Gastroesophageal sphincter (tissue), 4 donors: ENCODE measurements at regions not wholly inside any gene's neighbourhood (a gene's known extent, or its start where the extent isn't known, plus 50 kb on each side); places are given as distances from the start of the nearest gene placed in this dataset.

Source experiments
- ATAC-seq: fragments of 150-250 bp; one replicate; pipeline ENCODE4 v1.9.1; 2016; ENCODE audit warnings: mild to moderate bottlenecking, moderate library complexity
- H3K27ac ChIP-seq, 4 donors: fragments of 200-600 bp; sonication (generic) in 3 of 4; 1 replicate in 3 of 4; 2 replicates in 1 of 4; pipeline ENCODE4 v1.5.1; 2016 to 2019
- H3K27me3 ChIP-seq: fragments of 200-600 bp; sonication (generic); one replicate; pipeline ENCODE4 v1.5.1; 2019
- H3K36me3 ChIP-seq, 2 donors: fragments of 200-600 bp; sonication (generic); one replicate each; pipeline ENCODE4 v1.5.1; 2019; ENCODE audit warnings: control low read depth in 1 of 2
- H3K4me1 ChIP-seq, 3 donors: fragments of 200-600 bp; sonication (generic); 1 replicate in 2 of 3; 2 replicates in 1 of 3; pipeline ENCODE4 v1.5.1; 2016 to 2019; ENCODE audit warnings: control low read depth in 2 of 3
- H3K4me3 ChIP-seq, 2 donors: fragments of 200-600 bp; sonication (generic); one replicate each; pipeline ENCODE4 v1.5.1; 2019; ENCODE audit warnings: mild to moderate bottlenecking in 1 of 2, moderate library complexity in 1 of 2
- H3K9me3 ChIP-seq, 3 donors: fragments of 200-600 bp; sonication (generic); one replicate each; pipeline ENCODE4 v1.5.1; 2017 to 2019; ENCODE audit warnings: control low read depth in 2 of 3
- EP300 ChIP-seq: sonication (generic); formaldehyde crosslinking; IDR thresholded peaks from one replicate; pipeline ENCODE4 v1.6.1; 2017; ENCODE audit warnings: antibody characterized with exemption, mild to moderate bottlenecking
- POLR2A ChIP-seq, 2 donors: fragments of 450-650 bp; IDR thresholded peaks; one replicate each; pipeline ENCODE4 v1.6.1; 2017; ENCODE audit warnings: antibody characterized with exemption in 2 of 2, mild to moderate bottlenecking in 2 of 2, moderate library complexity in 1 of 2
- POLR2AphosphoS5 ChIP-seq: sonication (generic); formaldehyde crosslinking; IDR thresholded peaks from one replicate; pipeline ENCODE4 v1.6.1; 2017; ENCODE audit warnings: antibody characterized with exemption
- WGBS, 2 donors: methylation state at CpG; one replicate each; pipeline ENCODE4 v1.1.5; 2018; ENCODE audit warnings: low coverage in 1 of 2; 5-methylcytosine and 5-hydroxymethylcytosine counted together
- TF ChIP-seq, protein P1 (sequence below), 4 experiments: fragments of 200-600 bp in 2 of 4; fragments of 450-650 bp in 2 of 4; sonication (generic) in 1 of 4; IDR thresholded peaks; one replicate each; pipeline ENCODE4 v1.5.1; 2017 to 2019; ENCODE audit warnings: antibody characterized with exemption in 4 of 4, mild to moderate bottlenecking in 2 of 4, moderate library complexity in 2 of 4

DNA sequence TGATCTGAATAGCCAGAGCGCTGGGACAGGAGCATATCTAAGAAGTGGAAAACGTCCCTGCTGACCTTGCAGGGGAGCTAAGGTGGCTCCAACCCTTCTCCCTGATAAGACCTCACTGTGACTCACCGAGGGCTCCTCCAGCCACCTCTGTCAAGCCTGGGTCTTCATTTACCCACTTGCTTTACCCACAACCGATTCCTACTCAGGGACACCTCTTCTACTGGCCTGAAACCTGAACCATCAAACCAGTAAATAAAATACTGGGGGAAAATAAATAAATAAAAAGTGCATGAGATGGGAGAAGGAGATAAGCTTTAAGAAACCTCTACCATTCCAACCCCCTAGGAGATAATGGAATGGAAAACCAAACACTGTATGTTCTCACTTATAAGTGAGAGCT lies 80.2 kb upstream of the ALOX12 start:
- H3K27me3 ChIP-seq: peaks cover 36% of the 10 kb centered on the region
- ATAC-seq: no peak
- H3K9me3 ChIP-seq: no peaks in the 10 kb centered on the region
- WGBS, 2 donors: 64% methylated on average over 4 of the region's 4 CpGs; no CpG with 5 or more reads in 1 of the 2 donors
- no peak for TF ChIP-seq POLR2A (IDR thresholded peaks at IDR 0.05)
- TF ChIP-seq, protein P1, sequence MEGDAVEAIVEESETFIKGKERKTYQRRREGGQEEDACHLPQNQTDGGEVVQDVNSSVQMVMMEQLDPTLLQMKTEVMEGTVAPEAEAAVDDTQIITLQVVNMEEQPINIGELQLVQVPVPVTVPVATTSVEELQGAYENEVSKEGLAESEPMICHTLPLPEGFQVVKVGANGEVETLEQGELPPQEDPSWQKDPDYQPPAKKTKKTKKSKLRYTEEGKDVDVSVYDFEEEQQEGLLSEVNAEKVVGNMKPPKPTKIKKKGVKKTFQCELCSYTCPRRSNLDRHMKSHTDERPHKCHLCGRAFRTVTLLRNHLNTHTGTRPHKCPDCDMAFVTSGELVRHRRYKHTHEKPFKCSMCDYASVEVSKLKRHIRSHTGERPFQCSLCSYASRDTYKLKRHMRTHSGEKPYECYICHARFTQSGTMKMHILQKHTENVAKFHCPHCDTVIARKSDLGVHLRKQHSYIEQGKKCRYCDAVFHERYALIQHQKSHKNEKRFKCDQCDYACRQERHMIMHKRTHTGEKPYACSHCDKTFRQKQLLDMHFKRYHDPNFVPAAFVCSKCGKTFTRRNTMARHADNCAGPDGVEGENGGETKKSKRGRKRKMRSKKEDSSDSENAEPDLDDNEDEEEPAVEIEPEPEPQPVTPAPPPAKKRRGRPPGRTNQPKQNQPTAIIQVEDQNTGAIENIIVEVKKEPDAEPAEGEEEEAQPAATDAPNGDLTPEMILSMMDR (IDR thresholded peaks at IDR 0.05): no peak
- no peak for TF ChIP-seq EP300
- no peak for TF ChIP-seq POLR2AphosphoS5
- H3K4me1 ChIP-seq: peaks cover 0 to 10% (median 3%) of the 10 kb centered on the region in 3 donors
- H3K36me3 ChIP-seq: no peaks in the 10 kb centered on the region
- H3K27ac ChIP-seq: no peak overlapping the region
- no peak overlapping the region for H3K4me3 ChIP-seq

DNA sequence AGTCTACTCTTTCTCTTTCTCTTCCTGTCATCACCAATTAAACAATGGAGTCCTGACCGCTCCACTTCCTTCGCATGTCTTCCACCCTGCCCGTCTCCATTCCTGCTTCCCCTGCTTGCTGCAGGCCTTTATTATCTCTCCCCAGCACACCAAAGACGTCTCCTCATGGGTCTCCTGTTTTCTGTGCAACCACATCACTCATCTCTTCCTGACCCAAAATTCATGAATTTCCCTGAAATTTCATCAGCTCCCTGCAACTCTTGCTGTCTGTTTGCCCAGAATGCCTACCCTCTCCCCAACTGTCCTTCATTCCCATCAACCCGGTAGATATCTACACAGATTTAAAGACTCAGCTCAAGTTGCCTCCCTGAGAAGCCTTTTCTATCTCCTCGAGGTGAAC lies 76.7 kb upstream of the ALOX12 start:
- Histone ChIP-seq H3K27ac (no peak overlapping the region), H3K36me3 (no peaks in the 10 kb centered on the region), H3K4me1 (peaks cover 0 to 3% (median 1%) of the 10 kb centered on the region in 3 donors), H3K9me3 (no peaks in the 10 kb centered on the region), H3K4me3 (no peak overlapping the region), H3K27me3 (peaks cover 34% of the 10 kb centered on the region)
- TF ChIP-seq EP300 (no peak), POLR2A (IDR thresholded peaks at IDR 0.05) (no peak), POLR2AphosphoS5 (no peak)
- TF ChIP-seq, protein P1 (IDR thresholded peaks at IDR 0.05): no peak
- ATAC-seq: no peak
- 68 to 76% methylated on average over 6 of the region's 6 CpGs for WGBS, 2 donors

DNA sequence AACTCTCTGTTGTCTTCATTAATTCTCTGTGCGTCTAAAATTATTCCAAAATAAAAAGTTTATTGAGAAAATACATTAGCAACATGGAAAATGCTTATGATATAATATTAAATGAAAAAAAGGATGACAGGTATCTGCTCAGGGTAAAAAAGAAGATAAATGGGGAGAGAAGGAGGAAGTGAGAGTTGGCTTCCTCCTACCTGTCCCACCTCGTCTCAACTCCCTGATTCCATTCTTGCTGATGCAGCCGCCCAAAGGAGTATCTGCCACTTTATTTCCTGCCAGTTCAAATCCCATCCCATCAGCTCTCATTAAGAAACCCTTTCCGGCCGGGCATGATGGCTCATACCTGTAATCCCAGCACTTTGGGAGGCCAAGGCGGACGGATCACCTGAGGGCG lies 72.5 kb upstream of the ALOX12 start:
- peaks cover 7% of the 10 kb centered on the region for H3K27me3 ChIP-seq
- no peak for TF ChIP-seq EP300
- no peak for TF ChIP-seq POLR2AphosphoS5
- no peak for TF ChIP-seq POLR2A (IDR thresholded peaks at IDR 0.05)
- H3K4me1 ChIP-seq: no peaks in the 10 kb centered on the region
- ATAC-seq: no peak
- no peak overlapping the region for H3K27ac ChIP-seq
- 61 to 74% methylated on average over 5 of the region's 8 CpGs for WGBS, 2 donors
- no peaks in the 10 kb centered on the region for H3K36me3 ChIP-seq
- no peak overlapping the region for H3K4me3 ChIP-seq
- H3K9me3 ChIP-seq: no peaks in the 10 kb centered on the region

DNA sequence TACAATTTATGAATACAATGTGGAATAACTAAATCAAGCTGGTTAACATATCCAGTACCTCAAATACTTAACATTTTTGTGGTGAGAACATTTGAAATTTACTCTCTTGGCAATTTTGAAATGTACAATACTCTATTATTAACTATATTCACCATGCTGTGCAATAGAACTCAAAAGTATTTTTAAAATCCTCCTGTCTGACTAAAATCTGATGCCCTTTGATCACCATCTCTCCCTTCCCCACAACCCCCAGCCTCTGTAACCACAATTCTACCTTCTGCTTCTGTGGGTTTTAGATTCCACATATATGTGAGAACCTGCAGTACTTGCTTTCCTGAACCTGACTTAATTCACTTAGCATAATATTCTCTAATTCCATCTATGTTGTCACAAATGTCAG lies 71.6 kb upstream of the ALOX12 start:
- H3K27me3 ChIP-seq: peaks cover 7% of the 10 kb centered on the region
- no peak overlapping the region for H3K4me3 ChIP-seq
- H3K4me1 ChIP-seq: no peaks in the 10 kb centered on the region
- TF ChIP-seq POLR2A (IDR thresholded peaks at IDR 0.05) (no peak), EP300 (no peak), POLR2AphosphoS5 (no peak)
- TF ChIP-seq, protein P1 (IDR thresholded peaks at IDR 0.05): no peak
- ATAC-seq: no peak
- no peak overlapping the region for H3K27ac ChIP-seq
- H3K9me3 ChIP-seq: no peaks in the 10 kb centered on the region
- no peaks in the 10 kb centered on the region for H3K36me3 ChIP-seq

DNA sequence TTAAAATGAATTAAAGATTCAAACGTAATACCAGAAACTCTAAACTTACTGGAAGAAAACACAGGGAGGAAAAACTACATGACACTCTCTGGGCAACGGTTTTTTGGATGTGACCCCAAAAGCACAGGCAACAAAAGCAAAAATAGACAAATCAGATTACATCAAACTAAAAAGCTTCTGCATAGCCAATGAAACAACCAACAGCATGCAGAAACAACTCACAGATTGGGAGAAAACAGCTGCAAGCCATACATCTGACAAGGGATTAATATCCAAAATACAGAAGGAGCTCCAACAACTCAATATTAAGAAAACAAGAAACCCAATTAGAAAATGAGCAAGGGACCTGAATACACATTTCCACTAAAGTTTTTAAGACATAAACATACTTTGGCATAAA lies 69.2 kb upstream of the ALOX12 start:
- H3K9me3 ChIP-seq: no peaks in the 10 kb centered on the region
- no peak for ATAC-seq
- no peak overlapping the region for H3K4me3 ChIP-seq
- H3K4me1 ChIP-seq: no peaks in the 10 kb centered on the region
- H3K36me3 ChIP-seq: no peaks in the 10 kb centered on the region
- 46 to 61% methylated on average over 2 of the region's 2 CpGs for WGBS, 2 donors
- peaks cover 3% of the 10 kb centered on the region for H3K27me3 ChIP-seq
- TF ChIP-seq EP300 (no peak), POLR2A (IDR thresholded peaks at IDR 0.05) (no peak), POLR2AphosphoS5 (no peak)
- TF ChIP-seq, protein P1 (IDR thresholded peaks at IDR 0.05): no peak
- H3K27ac ChIP-seq: no peak overlapping the region
